ENCODE measurements at regions not wholly inside any gene's neighbourhood (a gene's known extent, or its start where the extent isn't known, plus 50 kb on each side); places are given as distances from the start of the nearest gene placed in this dataset.

GRCh38 chr7:88465600-88465999, 158.9 kb upstream of the STEAP4 start:
- peaks cover 0 to 8% (median 0%) of the 10 kb centered on the region in 3 donors for H3K27me3 Mint-ChIP-seq
- H3K4me1 Mint-ChIP-seq, result no peaks in the 10 kb centered on the region
- no peaks in the 10 kb centered on the region for H3K9me3 Mint-ChIP-seq
- no peak overlapping the region for H3K27ac Mint-ChIP-seq
- DNase-seq (no peak), ATAC-seq (ENCODE audit: low read depth in 2 of 2) (no peak)
- H3K4me3 Mint-ChIP-seq, result no peak overlapping the region
- H3K36me3 Mint-ChIP-seq, result no peaks in the 10 kb centered on the region

GRCh38 chr7:88462799-88463198, 156.1 kb upstream of the STEAP4 start:
- no peak for DNase-seq
- ATAC-seq (ENCODE audit: low read depth in 2 of 2), result no peak
- Mint-ChIP-seq H3K36me3 (no peaks in the 10 kb centered on the region), H3K27me3 (peaks cover 0 to 8% (median 0%) of the 10 kb centered on the region in 3 donors), H3K9me3 (no peaks in the 10 kb centered on the region), H3K4me1 (no peaks in the 10 kb centered on the region), H3K27ac (no peak overlapping the region), H3K4me3 (no peak overlapping the region)

GRCh38 chr7:88460650-88461049, 154.0 kb upstream of the STEAP4 start:
- no peaks in the 10 kb centered on the region for H3K9me3 Mint-ChIP-seq
- no peaks in the 10 kb centered on the region for H3K36me3 Mint-ChIP-seq
- H3K4me3 Mint-ChIP-seq, result no peak overlapping the region
- no peak overlapping the region for H3K27ac Mint-ChIP-seq
- no peak for DNase-seq
- peaks cover 0 to 8% (median 0%) of the 10 kb centered on the region in 3 donors for H3K27me3 Mint-ChIP-seq
- no peaks in the 10 kb centered on the region for H3K4me1 Mint-ChIP-seq
- ATAC-seq (ENCODE audit: low read depth in 2 of 2), result no peak

GRCh38 chr7:88458946-88459345, 152.3 kb upstream of the STEAP4 start:
- Mint-ChIP-seq H3K27ac (no peak overlapping the region), H3K9me3 (no peaks in the 10 kb centered on the region), H3K4me1 (no peaks in the 10 kb centered on the region), H3K4me3 (no peak overlapping the region), H3K36me3 (no peaks in the 10 kb centered on the region), H3K27me3 (peaks cover 0 to 8% (median 0%) of the 10 kb centered on the region in 3 donors)
- DNase-seq (no peak), ATAC-seq (ENCODE audit: low read depth in 2 of 2) (no peak)

GRCh38 chr7:88458279-88458678, 151.6 kb upstream of the STEAP4 start:
- no peak overlapping the region for H3K27ac Mint-ChIP-seq
- ATAC-seq (ENCODE audit: low read depth in 2 of 2) (no peak), DNase-seq (no peak)
- no peaks in the 10 kb centered on the region for H3K36me3 Mint-ChIP-seq
- no peaks in the 10 kb centered on the region for H3K9me3 Mint-ChIP-seq
- peaks cover 0 to 8% (median 0%) of the 10 kb centered on the region in 3 donors for H3K27me3 Mint-ChIP-seq
- no peak overlapping the region for H3K4me3 Mint-ChIP-seq
- H3K4me1 Mint-ChIP-seq, result no peaks in the 10 kb centered on the region

GRCh38 chr7:88457320-88457719, 150.6 kb upstream of the STEAP4 start:
- ATAC-seq (ENCODE audit: low read depth in 2 of 2) (no peak), DNase-seq (no peak)
- no peaks in the 10 kb centered on the region for H3K4me1 Mint-ChIP-seq
- no peak overlapping the region for H3K4me3 Mint-ChIP-seq
- no peaks in the 10 kb centered on the region for H3K9me3 Mint-ChIP-seq
- no peak overlapping the region for H3K27ac Mint-ChIP-seq
- H3K36me3 Mint-ChIP-seq, result no peaks in the 10 kb centered on the region
- H3K27me3 Mint-ChIP-seq, result peaks cover 0 to 8% (median 0%) of the 10 kb centered on the region in 3 donors

- H3K36me3 Mint-ChIP-seq, result no peaks in the 10 kb centered on the region
- ATAC-seq (ENCODE audit: low read depth in 2 of 2) (no peak), DNase-seq (no peak)
- H3K4me3 Mint-ChIP-seq, result no peak overlapping the region
- no peaks in the 10 kb centered on the region for H3K4me1 Mint-ChIP-seq
- no peaks in the 10 kb centered on the region for H3K9me3 Mint-ChIP-seq
- H3K27me3 Mint-ChIP-seq, result peaks cover 0 to 8% (median 0%) of the 10 kb centered on the region in 3 donors
- no peak overlapping the region for H3K27ac Mint-ChIP-seq
Measured at GRCh38 chr7:88456490-88456889, 149.8 kb upstream of the STEAP4 start.

GRCh38 chr7:88455696-88456095, 149.0 kb upstream of the STEAP4 start:
- ATAC-seq (ENCODE audit: low read depth in 2 of 2), result no peak
- H3K36me3 Mint-ChIP-seq, result no peaks in the 10 kb centered on the region
- no peak overlapping the region for H3K4me3 Mint-ChIP-seq
- H3K27me3 Mint-ChIP-seq, result peaks cover 0 to under 1% (median 0%) of the 10 kb centered on the region in 3 donors
- no peak overlapping the region for H3K27ac Mint-ChIP-seq
- H3K4me1 Mint-ChIP-seq, result no peaks in the 10 kb centered on the region
- H3K9me3 Mint-ChIP-seq, result no peaks in the 10 kb centered on the region
- DNase-seq, result no peak

- Mint-ChIP-seq H3K4me3 (no peak overlapping the region), H3K9me3 (no peaks in the 10 kb centered on the region), H3K36me3 (no peaks in the 10 kb centered on the region), H3K4me1 (no peaks in the 10 kb centered on the region), H3K27ac (no peak overlapping the region), H3K27me3 (no peaks in the 10 kb centered on the region)
- DNase-seq, result no peak
- ATAC-seq (ENCODE audit: low read depth in 2 of 2), result no peak
Measured at GRCh38 chr7:88452646-88453045, 146.0 kb upstream of the STEAP4 start.

- H3K36me3 Mint-ChIP-seq, result no peaks in the 10 kb centered on the region
- H3K9me3 Mint-ChIP-seq, result no peaks in the 10 kb centered on the region
- DNase-seq (no peak), ATAC-seq (ENCODE audit: low read depth in 2 of 2) (no peak)
- H3K4me1 Mint-ChIP-seq, result no peaks in the 10 kb centered on the region
- H3K27me3 Mint-ChIP-seq, result no peaks in the 10 kb centered on the region
- H3K4me3 Mint-ChIP-seq, result no peak overlapping the region
- no peak overlapping the region for H3K27ac Mint-ChIP-seq
Measured at GRCh38 chr7:88450874-88451273, 144.2 kb upstream of the STEAP4 start.

GRCh38 chr7:88449410-88449809, 142.7 kb upstream of the STEAP4 start:
- no peaks in the 10 kb centered on the region for H3K4me1 Mint-ChIP-seq
- peaks cover 0 to under 1% (median 0%) of the 10 kb centered on the region in 3 donors for H3K27me3 Mint-ChIP-seq
- no peak for ATAC-seq (ENCODE audit: low read depth in 2 of 2)
- no peaks in the 10 kb centered on the region for H3K36me3 Mint-ChIP-seq
- DNase-seq, result no peak
- no peak overlapping the region for H3K4me3 Mint-ChIP-seq
- H3K27ac Mint-ChIP-seq, result no peak overlapping the region
- H3K9me3 Mint-ChIP-seq, result no peaks in the 10 kb centered on the region

- Mint-ChIP-seq H3K4me1 (no peaks in the 10 kb centered on the region), H3K27ac (no peak overlapping the region), H3K36me3 (no peaks in the 10 kb centered on the region), H3K4me3 (no peak overlapping the region), H3K9me3 (peaks cover 0 to 4% (median 0%) of the 10 kb centered on the region in 7 donors), H3K27me3 (peaks cover 0 to 4% (median 0%) of the 10 kb centered on the region in 3 donors)
- ATAC-seq (ENCODE audit: low read depth in 2 of 2), result no peak
- no peak for DNase-seq
Measured at GRCh38 chr7:88442413-88442812, 135.7 kb upstream of the STEAP4 start.

GRCh38 chr7:88437132-88437531, 130.4 kb upstream of the STEAP4 start:
- no peaks in the 10 kb centered on the region for H3K27me3 Mint-ChIP-seq
- no peaks in the 10 kb centered on the region for H3K4me1 Mint-ChIP-seq
- DNase-seq (no peak), ATAC-seq (ENCODE audit: low read depth in 2 of 2) (no peak)
- H3K4me3 Mint-ChIP-seq, result no peak overlapping the region
- no peaks in the 10 kb centered on the region for H3K36me3 Mint-ChIP-seq
- peaks cover 0 to 2% (median 0%) of the 10 kb centered on the region in 7 donors for H3K9me3 Mint-ChIP-seq
- H3K27ac Mint-ChIP-seq, result no peak overlapping the region

GRCh38 chr7:88432301-88432700, 125.6 kb upstream of the STEAP4 start:
- H3K9me3 Mint-ChIP-seq, result peaks cover 0 to 2% (median 0%) of the 10 kb centered on the region in 7 donors

GRCh38 chr7:88431882-88432281, 125.2 kb upstream of the STEAP4 start:
- ATAC-seq (ENCODE audit: low read depth in 2 of 2) (no peak), DNase-seq (no peak)
- H3K4me1 Mint-ChIP-seq, result no peaks in the 10 kb centered on the region
- no peak overlapping the region for H3K4me3 Mint-ChIP-seq
- no peaks in the 10 kb centered on the region for H3K27me3 Mint-ChIP-seq
- no peaks in the 10 kb centered on the region for H3K36me3 Mint-ChIP-seq
- no peak overlapping the region for H3K27ac Mint-ChIP-seq
- H3K9me3 Mint-ChIP-seq, result peaks cover 0 to 2% (median 0%) of the 10 kb centered on the region in 7 donors

More at GRCh38 chr7:88432301-88432700, 125.6 kb upstream of the STEAP4 start:
- Mint-ChIP-seq H3K27me3 (no peaks in the 10 kb centered on the region), H3K4me1 (no peaks in the 10 kb centered on the region), H3K4me3 (no peak overlapping the region), H3K27ac (no peak overlapping the region), H3K36me3 (no peaks in the 10 kb centered on the region)
- DNase-seq (no peak), ATAC-seq (ENCODE audit: low read depth in 2 of 2) (no peak)
